Left ventricle myocardium inferior (tissue), 1 donor: ENCODE measurements at regions not wholly inside any gene's neighbourhood (a gene's known extent, or its start where the extent isn't known, plus 50 kb on each side); places are given as distances from the start of the nearest gene placed in this dataset.

Experiments
- DNase-seq: peaks from one replicate; pipeline ENCODE4 v3.0.0-alpha.2; 2020
- H3K27ac ChIP-seq: fragments of 200-600 bp; replicated peaks from 2 replicates; pipeline ENCODE4 v1.8.0; 2021
- H3K27me3 ChIP-seq: fragments of 200-600 bp; 2 replicates; pipeline ENCODE4 v1.8.0; 2021; ENCODE audit warnings: low read depth
- H3K36me3 ChIP-seq: fragments of 200-600 bp; 2 replicates; pipeline ENCODE4 v1.8.0; 2021
- H3K4me1 ChIP-seq: fragments of 200-600 bp; 2 replicates; pipeline ENCODE4 v1.8.0; 2021
- H3K4me3 ChIP-seq: fragments of 200-600 bp; 2 replicates; pipeline ENCODE4 v1.8.0; 2021; ENCODE audit warnings: mild to moderate bottlenecking, moderate library complexity
- H3K9me3 ChIP-seq: fragments of 200-600 bp; replicated peaks from 2 replicates; pipeline ENCODE4 v1.8.0; 2021
- CTCF ChIP-seq: fragments of 200-600 bp; IDR thresholded peaks from 2 replicates; pipeline ENCODE4 v1.8.0; 2021; ENCODE audit warnings: antibody characterized with exemption, mild to moderate bottlenecking, borderline replicate concordance
- intact Hi-C: fragments of 100-400 bp; cut with micrococcal nuclease; formaldehyde crosslinking; loops from one replicate; pipeline ENCODE4 v1.11.0; 2022
- donor health status: DM: no; HTN: yes; CAD: no; lungs with severe emphysema.

GRCh38 chr3:16658004-16658924 lies 53.0 kb upstream of the DAZL start:
- no peak for DNase-seq
- intact Hi-C loops = no loop called here
- TF ChIP-seq CTCF = peak; percentile 20
- no peaks in the 10 kb centered on the region for H3K36me3 ChIP-seq
- no peaks in the 10 kb centered on the region for H3K9me3 ChIP-seq
- no peak overlapping the region for H3K27ac ChIP-seq
- H3K4me1 ChIP-seq = no peaks in the 10 kb centered on the region
- no peak overlapping the region for H3K4me3 ChIP-seq
- H3K27me3 ChIP-seq = no peaks in the 10 kb centered on the region

GRCh38 chr3:16658925-16659793 lies 53.9 kb upstream of the DAZL start:
- Histone ChIP-seq H3K4me1 (no peaks in the 10 kb centered on the region), H3K9me3 (no peaks in the 10 kb centered on the region), H3K36me3 (no peaks in the 10 kb centered on the region), H3K27ac (no peak overlapping the region), H3K4me3 (no peak overlapping the region), H3K27me3 (no peaks in the 10 kb centered on the region)
- intact Hi-C loops = no loop called here
- no peak for TF ChIP-seq CTCF
- no peak for DNase-seq

DNA sequence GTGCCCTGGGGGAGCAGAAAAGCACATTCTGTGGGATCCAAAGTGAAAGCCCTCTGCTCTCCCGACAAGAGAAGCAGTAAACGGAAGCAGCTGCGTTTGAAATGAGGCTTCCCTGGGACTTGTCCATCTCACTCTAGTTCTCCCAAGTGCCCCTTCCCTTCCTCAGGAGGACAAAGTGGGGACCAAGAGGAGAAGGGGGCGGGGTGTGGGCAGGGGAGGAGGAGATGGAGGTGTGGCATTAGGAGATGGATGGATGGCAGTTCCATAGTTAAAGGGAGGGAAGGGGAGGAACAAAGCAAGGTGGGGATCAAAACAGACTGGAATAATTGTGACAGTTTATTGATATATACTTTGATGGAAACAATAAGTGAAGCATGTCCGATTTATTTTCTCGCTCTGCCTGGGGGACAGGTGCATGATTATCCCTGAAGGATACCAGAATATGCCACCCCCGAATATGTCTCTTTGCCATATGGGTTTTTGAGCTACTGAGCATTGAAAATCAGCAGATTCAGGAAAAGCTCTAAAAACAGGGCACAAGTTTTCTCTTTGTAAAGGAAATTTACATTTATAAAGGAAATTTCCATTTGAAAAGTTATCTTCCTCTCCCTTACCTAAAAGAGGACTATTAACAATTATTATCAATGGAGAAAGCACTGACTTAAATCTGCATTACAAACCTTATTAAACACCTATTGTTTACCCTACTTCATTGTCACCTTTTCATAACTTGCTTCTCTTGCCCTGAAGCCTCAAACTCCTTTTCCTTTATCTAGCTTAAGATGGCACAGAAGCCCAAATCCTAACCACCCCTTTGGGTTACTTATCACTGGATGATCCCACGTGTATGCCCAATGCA lies 58.9 kb upstream of the DAZL start:
- Histone ChIP-seq H3K27ac (no peak overlapping the region), H3K9me3 (no peaks in the 10 kb centered on the region), H3K4me1 (peaks cover 4% of the 10 kb centered on the region), H3K4me3 (no peak overlapping the region), H3K27me3 (no peaks in the 10 kb centered on the region), H3K36me3 (no peaks in the 10 kb centered on the region)
- no peak for DNase-seq
- TF ChIP-seq CTCF = no peak
- intact Hi-C loops = no loop called here

GRCh38 chr3:16665282-16665741 lies 60.1 kb upstream of the DAZL start:
- no peak for TF ChIP-seq CTCF
- intact Hi-C loops = no loop called here
- no peak overlapping the region for H3K4me3 ChIP-seq
- H3K36me3 ChIP-seq = no peaks in the 10 kb centered on the region
- no peaks in the 10 kb centered on the region for H3K9me3 ChIP-seq
- DNase-seq = no peak
- no peaks in the 10 kb centered on the region for H3K27me3 ChIP-seq
- H3K4me1 ChIP-seq = peaks cover 4% of the 10 kb centered on the region
- no peak overlapping the region for H3K27ac ChIP-seq

GRCh38 chr3:16666206-16666605 lies 61.0 kb upstream of the DAZL start:
- Histone ChIP-seq H3K9me3 (no peaks in the 10 kb centered on the region), H3K27ac (no peak overlapping the region), H3K4me3 (no peak overlapping the region), H3K27me3 (no peaks in the 10 kb centered on the region), H3K36me3 (no peaks in the 10 kb centered on the region), H3K4me1 (peaks cover 4% of the 10 kb centered on the region)
- TF ChIP-seq CTCF = no peak
- intact Hi-C loops = no loop called here
- no peak for DNase-seq
